H9 (cell line): ENCODE measurements at regions not wholly inside any gene's neighbourhood (a gene's known extent, or its start where the extent isn't known, plus 50 kb on each side); places are given as distances from the start of the nearest gene placed in this dataset.

Source experiments
- DNase-seq: peaks from one replicate; pipeline ENCODE4 v3.0.0-alpha.2; 2017
- H2AFZ ChIP-seq: one replicate; pipeline ENCODE4 v1.6.1; 2013; ENCODE audit warnings: mild to moderate bottlenecking, low read length, control low read depth, moderate library complexity
- H2AK5ac ChIP-seq: 2 replicates; pipeline ENCODE4 v1.6.1; 2013; ENCODE audit warnings: low read length, control low read depth, mixed read lengths; ENCODE audit not compliant: insufficient read length
- H2BK120ac ChIP-seq: one replicate; pipeline ENCODE4 v1.6.1; 2013; ENCODE audit warnings: low read depth, mild to moderate bottlenecking, low read length, control low read depth, inconsistent platforms; ENCODE audit not compliant: poor library complexity, severe bottlenecking
- H2BK12ac ChIP-seq: 2 replicates; pipeline ENCODE4 v1.6.1; 2013; ENCODE audit warnings: low read length, control low read depth, mixed read lengths, low read depth; ENCODE audit not compliant: insufficient read length
- H2BK15ac ChIP-seq: 2 replicates; pipeline ENCODE4 v1.6.1; 2013; ENCODE audit warnings: low read depth, low read length, control low read depth
- H2BK20ac ChIP-seq: one replicate; pipeline ENCODE4 v1.6.1; 2013; ENCODE audit warnings: low read depth, mild to moderate bottlenecking, low read length, control low read depth, inconsistent platforms; ENCODE audit not compliant: poor library complexity, severe bottlenecking
- H2BK5ac ChIP-seq: 2 replicates; pipeline ENCODE4 v1.6.1; 2013; ENCODE audit warnings: low read length, control low read depth, mixed read lengths; ENCODE audit not compliant: insufficient read length
- H3K14ac ChIP-seq: 2 replicates; pipeline ENCODE4 v1.6.1; 2013; ENCODE audit warnings: low read length, control low read depth; ENCODE audit not compliant: insufficient read depth
- H3K18ac ChIP-seq: 2 replicates; pipeline ENCODE4 v1.6.1; 2013; ENCODE audit warnings: low read depth, mild to moderate bottlenecking, mixed read lengths, low read length, control low read depth; ENCODE audit not compliant: insufficient read length
- H3K23ac ChIP-seq: 2 replicates; pipeline ENCODE4 v1.6.1; 2013; ENCODE audit warnings: low read length, control low read depth, mixed read lengths, low read depth; ENCODE audit not compliant: insufficient read length
- H3K23me2 ChIP-seq: 2 replicates; pipeline ENCODE4 v1.6.1; 2013; ENCODE audit warnings: low read depth, mild to moderate bottlenecking, mixed read lengths, low read length, control low read depth; ENCODE audit not compliant: insufficient read length, poor library complexity, severe bottlenecking
- H3K27ac ChIP-seq: 2 replicates; pipeline ENCODE4 v1.5.1; 2013; ENCODE audit warnings: low read length, control low read depth, mixed read lengths, low read depth; ENCODE audit not compliant: insufficient read length
- H3K27me3 ChIP-seq: 2 replicates; pipeline ENCODE4 v1.6.1; 2013; ENCODE audit warnings: low read length, control low read depth, inconsistent platforms; ENCODE audit not compliant: insufficient read depth
- H3K4ac ChIP-seq: 2 replicates; pipeline ENCODE4 v1.6.1; 2013; ENCODE audit warnings: low read depth, mild to moderate bottlenecking, control low read depth, inconsistent platforms, low read length, moderate library complexity
- H3K4me1 ChIP-seq: 2 replicates; pipeline ENCODE4 v1.6.1; 2013; ENCODE audit warnings: low read length, control low read depth, inconsistent platforms; ENCODE audit not compliant: insufficient read depth
- H3K4me2 ChIP-seq: 2 replicates; pipeline ENCODE4 v1.6.1; 2013; ENCODE audit warnings: low read length, control low read depth, mixed read lengths; ENCODE audit not compliant: insufficient read length, insufficient read depth
- H3K56ac ChIP-seq: 2 replicates; pipeline ENCODE4 v1.6.1; 2013; ENCODE audit warnings: low read depth, mild to moderate bottlenecking, mixed read lengths, low read length, control low read depth; ENCODE audit not compliant: insufficient read length
- H3K79me1 ChIP-seq: 2 replicates; pipeline ENCODE4 v1.6.1; 2013; ENCODE audit warnings: low read depth, mild to moderate bottlenecking, moderate library complexity, low read length, control low read depth, inconsistent platforms; ENCODE audit not compliant: insufficient read depth, poor library complexity, severe bottlenecking
- H3K79me2 ChIP-seq: 2 replicates; pipeline ENCODE4 v1.6.1; 2013; ENCODE audit warnings: low read length, control low read depth, inconsistent platforms; ENCODE audit not compliant: insufficient read depth
- H3K9ac ChIP-seq: 2 replicates; pipeline ENCODE4 v1.6.1; 2013; ENCODE audit warnings: low read length, control low read depth, mixed read lengths; ENCODE audit not compliant: insufficient read length; ENCODE audit errors: extremely low read depth
- H3K9me3 ChIP-seq: one replicate; pipeline ENCODE4 v1.6.1; 2013; ENCODE audit warnings: low read depth, low read length, inconsistent platforms; ENCODE audit not compliant: control insufficient read depth
- H3T11ph ChIP-seq: one replicate; pipeline ENCODE4 v1.6.1; 2013; ENCODE audit warnings: mild to moderate bottlenecking, low read length, control low read depth, inconsistent platforms
- H4K20me1 ChIP-seq: one replicate; pipeline ENCODE4 v1.6.1; 2013; ENCODE audit not compliant: control insufficient read depth, insufficient read length, insufficient read depth
- H4K5ac ChIP-seq: 2 replicates; pipeline ENCODE4 v1.6.1; 2013; ENCODE audit warnings: low read depth, mild to moderate bottlenecking, mixed read lengths, low read length, control low read depth; ENCODE audit not compliant: insufficient read length
- H4K8ac ChIP-seq: replicated peaks from 2 replicates; pipeline ENCODE4 v1.6.1; 2013; ENCODE audit warnings: low read length, control low read depth, mixed read lengths, low read depth; ENCODE audit not compliant: insufficient read length
- H4K91ac ChIP-seq: 2 replicates; pipeline ENCODE4 v1.6.1; 2013; ENCODE audit warnings: low read depth, mild to moderate bottlenecking, moderate library complexity, mixed read lengths, low read length, control low read depth; ENCODE audit not compliant: insufficient read length
- H3K27ac Mint-ChIP-seq, 3 experiments: 2 replicates in 2 of 3; 3 replicates in 1 of 3; pipeline ENCODE4 v1.8.0; 2020 to 2021; ENCODE audit warnings: mixed read lengths in 3 of 3, mild to moderate bottlenecking in 1 of 3, moderate library complexity in 1 of 3
- H3K27me3 Mint-ChIP-seq: 2 replicates; pipeline ENCODE4 v1.8.0; 2021; ENCODE audit warnings: low read depth, mild to moderate bottlenecking, moderate library complexity, mixed read lengths
- H3K36me3 Mint-ChIP-seq, 3 experiments: 2 replicates in 2 of 3; 3 replicates in 1 of 3; pipeline ENCODE4 v1.8.0; 2020 to 2021; ENCODE audit warnings: low read depth in 3 of 3, mixed read lengths in 3 of 3; ENCODE audit not compliant: insufficient read depth in 1 of 3
- H3K4me1 Mint-ChIP-seq, 2 experiments: 2 replicates each; pipeline ENCODE4 v1.8.0; 2020; ENCODE audit warnings: mixed read lengths in 2 of 2
- H3K4me3 Mint-ChIP-seq, 2 experiments: 2 replicates in 1 of 2; 3 replicates in 1 of 2; pipeline ENCODE4 v1.8.0; 2020 to 2021; ENCODE audit warnings: mild to moderate bottlenecking in 2 of 2, mixed read lengths in 2 of 2, moderate library complexity in 1 of 2
- H3K9me3 Mint-ChIP-seq, 2 experiments: 2 replicates in 1 of 2; 3 replicates in 1 of 2; pipeline ENCODE4 v1.8.0; 2020; ENCODE audit warnings: mild to moderate bottlenecking in 2 of 2, mixed read lengths in 2 of 2, moderate library complexity in 1 of 2
- TF ChIP-seq, protein P1 (sequence below): fragments of 200-600 bp; sonication (generic); conservative IDR thresholded peaks from 3 replicates; pipeline ENCODE4 v1.8.0; 2021; ENCODE audit warnings: antibody characterized with exemption, mild to moderate bottlenecking

DNA sequence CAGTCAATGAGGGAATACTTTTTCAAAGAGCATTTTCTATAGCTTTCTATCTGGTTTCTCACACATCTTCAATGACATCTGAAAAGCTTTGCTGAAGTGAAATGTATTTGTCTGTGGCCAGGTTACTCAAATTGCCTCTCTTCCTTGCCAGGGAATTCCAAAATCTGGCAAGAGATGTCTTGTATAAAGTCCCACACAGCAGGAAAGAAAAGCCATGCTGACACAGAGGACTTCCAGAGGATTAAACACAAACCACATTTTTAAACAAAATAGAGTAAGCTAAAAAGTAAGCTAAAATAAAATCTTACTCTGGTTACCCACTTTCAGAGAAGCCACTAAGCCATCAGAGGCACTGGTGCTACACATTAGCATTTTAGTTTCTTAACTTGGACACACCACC, 93.1 kb upstream of the BCAR3 start:
- Histone ChIP-seq H3K27ac (no peak overlapping the region), H2BK15ac (no peak overlapping the region), H2BK120ac (no peak overlapping the region), H3K9ac (no peak overlapping the region), H4K5ac (no peak overlapping the region), H3K4me2 (no peak overlapping the region), H3K79me1 (no peaks in the 10 kb centered on the region), H2AK5ac (no peak overlapping the region), H3K9me3 (no peaks in the 10 kb centered on the region), H4K20me1 (no peaks in the 10 kb centered on the region), H3K23ac (no peak overlapping the region), H2BK20ac (no peak overlapping the region), H3K56ac (no peak overlapping the region), H4K91ac (no peak overlapping the region), H2BK12ac (no peak overlapping the region), H3K18ac (no peak overlapping the region), H3T11ph (no peak overlapping the region), H2AFZ (no peak overlapping the region), H3K14ac (no peak overlapping the region), H3K4me1 (0 out of 2 replicates have a peak, but pooled peaks cover 5% of the 10 kb centered on the region), H2BK5ac (no peak overlapping the region), H3K79me2 (no peaks in the 10 kb centered on the region), H4K8ac (no peak overlapping the region), H3K27me3 (no peaks in the 10 kb centered on the region), H3K23me2 (no peaks in the 10 kb centered on the region), H3K4ac (no peak overlapping the region)
- no peaks in the 10 kb centered on the region for H3K27me3 Mint-ChIP-seq
- no peak for DNase-seq
- H3K36me3 Mint-ChIP-seq, result no peaks in the 10 kb centered on the region
- TF ChIP-seq, protein P1, sequence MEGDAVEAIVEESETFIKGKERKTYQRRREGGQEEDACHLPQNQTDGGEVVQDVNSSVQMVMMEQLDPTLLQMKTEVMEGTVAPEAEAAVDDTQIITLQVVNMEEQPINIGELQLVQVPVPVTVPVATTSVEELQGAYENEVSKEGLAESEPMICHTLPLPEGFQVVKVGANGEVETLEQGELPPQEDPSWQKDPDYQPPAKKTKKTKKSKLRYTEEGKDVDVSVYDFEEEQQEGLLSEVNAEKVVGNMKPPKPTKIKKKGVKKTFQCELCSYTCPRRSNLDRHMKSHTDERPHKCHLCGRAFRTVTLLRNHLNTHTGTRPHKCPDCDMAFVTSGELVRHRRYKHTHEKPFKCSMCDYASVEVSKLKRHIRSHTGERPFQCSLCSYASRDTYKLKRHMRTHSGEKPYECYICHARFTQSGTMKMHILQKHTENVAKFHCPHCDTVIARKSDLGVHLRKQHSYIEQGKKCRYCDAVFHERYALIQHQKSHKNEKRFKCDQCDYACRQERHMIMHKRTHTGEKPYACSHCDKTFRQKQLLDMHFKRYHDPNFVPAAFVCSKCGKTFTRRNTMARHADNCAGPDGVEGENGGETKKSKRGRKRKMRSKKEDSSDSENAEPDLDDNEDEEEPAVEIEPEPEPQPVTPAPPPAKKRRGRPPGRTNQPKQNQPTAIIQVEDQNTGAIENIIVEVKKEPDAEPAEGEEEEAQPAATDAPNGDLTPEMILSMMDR, result no peak
- H3K9me3 Mint-ChIP-seq, result no peaks in the 10 kb centered on the region
- no peak overlapping the region for H3K4me3 Mint-ChIP-seq
- H3K4me1 Mint-ChIP-seq, result peaks cover 19 to 21% of the 10 kb centered on the region in 2 experiments
- H3K27ac Mint-ChIP-seq, result no peak overlapping the region
